GM12873 (cell line): ENCODE measurements at regions not wholly inside any gene's neighbourhood (a gene's known extent, or its start where the extent isn't known, plus 50 kb on each side); places are given as distances from the start of the nearest gene placed in this dataset.

ENCODE experiments used
- TF ChIP-seq, protein P1 (sequence below): IDR thresholded peaks from 2 replicates; pipeline ENCODE4 v1.5.1; 2012; ENCODE audit warnings: low read depth, mild to moderate bottlenecking, moderate library complexity, low read length, control low read depth; ENCODE audit not compliant: insufficient read depth; ENCODE audit errors: missing control alignments

DNA sequence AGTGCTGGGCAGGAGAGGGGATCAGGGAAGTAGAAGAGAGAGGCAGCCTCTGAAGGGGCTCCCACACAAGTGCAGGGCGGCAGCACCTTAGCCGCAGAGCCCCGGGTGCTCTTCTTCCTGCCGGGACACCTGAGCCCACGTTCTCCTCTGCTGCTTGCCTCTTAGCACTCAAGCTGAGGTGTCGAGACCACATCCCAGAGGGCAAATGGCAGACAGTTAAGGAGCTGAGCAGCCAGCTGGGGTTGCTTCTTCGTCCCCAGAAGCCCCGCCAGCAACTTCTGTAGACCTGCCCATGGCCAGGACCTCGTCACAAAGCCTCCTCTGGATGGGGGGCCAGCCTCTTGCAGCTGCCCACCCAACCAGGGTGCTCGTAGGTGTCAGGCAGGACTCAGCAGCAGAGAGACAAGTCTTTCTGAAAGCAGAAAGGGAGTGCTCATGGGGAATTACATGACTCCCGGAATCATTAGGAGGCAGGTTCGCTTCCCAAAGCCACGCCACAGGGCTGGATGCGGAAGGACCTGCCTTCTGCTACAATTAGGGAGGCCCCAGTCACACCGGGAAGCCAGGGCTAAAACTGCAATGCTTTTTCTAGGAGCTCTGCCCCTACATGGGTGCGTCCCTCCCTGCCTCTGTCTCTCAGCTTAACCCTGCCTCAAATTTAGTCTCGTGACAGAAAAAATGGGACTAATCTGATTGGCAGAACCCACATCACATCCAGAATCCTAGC is 141.4 kb upstream of the RAB4A start:
- TF ChIP-seq, protein P1, sequence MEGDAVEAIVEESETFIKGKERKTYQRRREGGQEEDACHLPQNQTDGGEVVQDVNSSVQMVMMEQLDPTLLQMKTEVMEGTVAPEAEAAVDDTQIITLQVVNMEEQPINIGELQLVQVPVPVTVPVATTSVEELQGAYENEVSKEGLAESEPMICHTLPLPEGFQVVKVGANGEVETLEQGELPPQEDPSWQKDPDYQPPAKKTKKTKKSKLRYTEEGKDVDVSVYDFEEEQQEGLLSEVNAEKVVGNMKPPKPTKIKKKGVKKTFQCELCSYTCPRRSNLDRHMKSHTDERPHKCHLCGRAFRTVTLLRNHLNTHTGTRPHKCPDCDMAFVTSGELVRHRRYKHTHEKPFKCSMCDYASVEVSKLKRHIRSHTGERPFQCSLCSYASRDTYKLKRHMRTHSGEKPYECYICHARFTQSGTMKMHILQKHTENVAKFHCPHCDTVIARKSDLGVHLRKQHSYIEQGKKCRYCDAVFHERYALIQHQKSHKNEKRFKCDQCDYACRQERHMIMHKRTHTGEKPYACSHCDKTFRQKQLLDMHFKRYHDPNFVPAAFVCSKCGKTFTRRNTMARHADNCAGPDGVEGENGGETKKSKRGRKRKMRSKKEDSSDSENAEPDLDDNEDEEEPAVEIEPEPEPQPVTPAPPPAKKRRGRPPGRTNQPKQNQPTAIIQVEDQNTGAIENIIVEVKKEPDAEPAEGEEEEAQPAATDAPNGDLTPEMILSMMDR: no peak

DNA sequence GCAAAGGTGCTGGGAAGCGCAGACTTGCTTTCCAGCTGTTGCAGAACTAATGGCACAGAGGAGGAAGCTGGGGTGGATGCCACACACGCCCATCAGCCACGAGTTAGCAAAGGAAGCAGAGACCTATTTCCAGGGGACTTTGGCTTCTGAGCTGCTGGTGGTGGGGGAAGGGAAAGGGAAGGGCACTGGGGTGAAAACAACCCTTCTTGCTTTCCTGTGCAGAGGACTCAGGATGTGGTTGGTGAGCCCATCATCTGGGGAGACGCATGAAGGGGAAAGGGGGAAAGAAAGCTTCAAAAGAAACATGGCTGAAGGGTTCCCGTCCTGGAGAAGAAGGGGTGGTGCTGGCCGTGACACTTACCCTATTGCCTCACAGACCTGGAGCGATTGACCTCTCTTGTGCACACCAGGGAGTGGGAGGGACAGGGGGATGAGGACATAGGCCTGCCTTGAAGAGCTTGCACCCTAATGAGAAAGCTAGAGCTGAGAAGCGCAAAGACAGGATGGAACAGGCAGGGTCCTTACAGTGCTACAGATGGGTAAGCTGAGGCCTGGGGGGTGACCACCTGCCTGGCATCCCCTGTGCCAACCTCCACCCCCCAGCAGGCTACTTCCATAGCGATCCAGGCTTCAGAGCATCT is 140.8 kb upstream of the RAB4A start:
- TF ChIP-seq, protein P1: no peak

DNA sequence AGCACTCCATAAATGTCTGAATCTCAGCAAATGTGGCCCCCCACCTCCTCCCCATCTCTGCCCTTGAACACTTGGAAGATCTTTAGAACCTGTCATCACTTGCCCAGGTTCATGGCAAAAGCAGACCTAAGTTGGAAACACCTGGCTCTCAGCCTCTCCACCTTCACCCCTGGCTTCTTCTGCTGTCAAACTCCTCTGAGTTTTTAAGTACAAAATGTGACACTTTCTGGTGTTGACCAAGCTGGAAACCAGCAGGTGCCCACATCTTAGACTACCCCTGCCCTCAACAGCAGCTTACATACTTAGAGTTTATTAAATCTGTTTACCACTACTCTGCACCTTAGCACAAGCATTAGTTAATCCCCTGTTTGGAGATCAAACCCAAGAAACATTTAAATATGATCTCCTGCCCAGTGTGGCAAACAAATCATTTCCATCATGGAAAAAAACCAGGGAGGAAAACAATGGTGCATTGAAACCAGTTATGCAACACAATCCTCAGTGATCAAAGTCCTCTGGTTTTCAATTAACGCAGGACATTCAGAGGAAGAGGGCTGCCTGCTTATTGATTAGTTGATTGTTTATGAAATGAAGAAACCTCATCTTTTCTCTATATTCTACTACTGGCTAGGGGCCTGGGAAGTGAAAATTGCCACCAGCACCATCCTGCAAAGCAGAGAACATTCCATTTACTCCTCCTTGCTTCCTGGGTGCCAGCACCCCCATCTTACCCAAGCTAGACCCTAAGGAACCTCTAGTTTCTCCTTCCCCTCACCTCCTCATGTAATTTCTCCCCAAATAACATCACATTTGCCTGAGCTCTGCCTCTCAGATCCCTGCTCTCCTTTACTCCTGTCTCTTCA is 139.4 kb upstream of the RAB4A start:
- TF ChIP-seq, protein P1: no peak

DNA sequence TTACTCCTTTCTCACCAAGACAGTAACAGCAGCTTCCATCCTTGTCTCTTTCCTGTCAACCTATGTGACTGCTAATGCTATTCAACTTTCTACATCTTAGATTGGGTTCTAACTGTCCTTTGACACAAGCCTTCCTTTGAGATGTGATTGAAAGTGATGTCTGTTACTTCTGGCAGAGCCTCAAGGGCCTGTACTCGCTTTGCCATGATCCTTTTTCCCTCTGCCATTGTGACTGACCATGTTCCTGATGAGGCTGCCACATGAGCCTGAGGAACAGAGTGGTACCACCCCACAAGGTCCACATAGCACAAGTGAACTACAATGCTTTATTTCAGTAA is 138.8 kb upstream of the RAB4A start:
- TF ChIP-seq, protein P1: no peak

DNA sequence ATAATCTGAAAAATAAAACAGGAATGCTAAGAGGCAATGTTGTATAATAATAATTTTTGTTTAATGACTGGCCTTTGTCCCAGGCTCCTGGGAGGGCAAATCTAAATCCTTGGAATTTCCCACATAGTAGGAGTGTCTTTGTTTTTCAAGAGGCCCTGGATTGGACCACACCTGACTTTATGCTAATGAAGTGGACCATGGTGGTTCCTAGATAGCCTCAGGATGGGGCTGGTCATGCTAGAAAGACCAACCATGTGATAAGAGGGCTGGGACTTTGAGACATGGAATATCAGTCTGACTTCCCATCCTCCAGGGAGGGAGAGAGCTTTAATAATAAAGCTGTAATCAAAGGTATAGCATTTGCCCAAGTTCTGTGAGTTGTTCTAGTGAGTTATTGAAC is 138.2 kb upstream of the RAB4A start:
- TF ChIP-seq, protein P1: no peak

DNA sequence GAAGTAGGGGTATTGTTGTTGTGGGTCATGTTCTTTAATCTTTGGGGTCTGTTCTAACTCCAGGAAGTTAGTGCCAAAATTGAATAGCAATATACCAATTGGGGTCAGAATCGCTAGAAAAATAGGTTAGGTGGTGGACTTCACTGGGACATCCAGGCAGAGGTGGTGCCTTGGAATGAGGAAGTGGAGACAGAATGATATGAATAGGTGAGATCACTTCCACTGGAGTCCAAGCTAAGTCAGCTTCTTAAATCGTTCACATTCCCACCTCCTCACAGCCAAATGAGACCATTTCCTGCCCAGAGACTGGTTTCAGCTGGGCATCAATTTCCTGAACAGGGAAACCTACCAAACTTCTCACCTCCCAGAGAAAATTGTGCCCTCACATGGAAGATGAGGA is 137.8 kb upstream of the RAB4A start:
- TF ChIP-seq, protein P1: no peak

DNA sequence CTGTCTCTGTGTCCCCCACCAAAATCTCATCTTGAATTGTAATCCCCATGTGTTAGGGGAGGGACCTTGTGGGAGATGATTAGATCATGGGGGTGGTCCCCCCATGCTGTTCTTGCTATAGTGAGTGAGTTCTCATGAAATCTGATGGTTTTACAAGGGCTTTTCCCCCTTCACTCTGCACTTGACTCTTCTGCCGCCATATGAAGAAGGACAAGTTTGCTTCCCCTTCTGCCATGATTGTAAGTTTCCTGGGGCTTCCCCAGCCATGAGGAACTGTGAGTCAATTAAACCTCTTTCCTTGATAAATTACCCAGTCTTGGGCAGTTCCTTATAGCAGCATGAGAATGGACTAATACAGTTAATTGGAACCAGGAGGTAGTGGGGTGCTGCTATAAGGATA is 137.1 kb upstream of the RAB4A start:
- TF ChIP-seq, protein P1: no peak
